Keratinocyte (primary cell): ENCODE measurements at regions not wholly inside any gene's neighbourhood (a gene's known extent, or its start where the extent isn't known, plus 50 kb on each side); places are given as distances from the start of the nearest gene placed in this dataset.

Source experiments
- DNase-seq: peaks from one replicate; pipeline ENCODE4 v3.0.0-alpha.2; 2011; ENCODE audit warnings: low read depth, missing footprints, low spot score
- FAIRE-seq: peaks from 2 replicates; lab custom pipeline; 2011; peaks lifted over from hg19 to GRCh38; lab: Jason Lieb, UNC
- H2AFZ ChIP-seq: 2 replicates; pipeline ENCODE4 v1.6.0; 2012; ENCODE audit warnings: low read length, control low read depth, inconsistent platforms; ENCODE audit not compliant: control insufficient read depth
- H3K27ac ChIP-seq: 2 replicates; pipeline ENCODE4 v1.5.1; 2011; ENCODE audit warnings: low read length; ENCODE audit not compliant: control insufficient read depth, insufficient read depth
- H3K27me3 ChIP-seq: 3 replicates; pipeline ENCODE4 v1.6.0; 2011; ENCODE audit warnings: low read length; ENCODE audit not compliant: control insufficient read depth, insufficient read depth; ENCODE audit errors: extremely low read depth
- H3K36me3 ChIP-seq, 2 experiments: 2 replicates in 1 of 2; 3 replicates in 1 of 2; pipeline ENCODE4 v1.5.1; 2011; ENCODE audit warnings: low read length in 2 of 2, mild to moderate bottlenecking in 1 of 2; ENCODE audit not compliant: control insufficient read depth in 2 of 2, insufficient read depth in 2 of 2; ENCODE audit errors: extremely low read depth in 1 of 2
- H3K4me1 ChIP-seq: 3 replicates; pipeline ENCODE4 v1.5.1; 2011; ENCODE audit warnings: low read length; ENCODE audit not compliant: control insufficient read depth, insufficient read depth; ENCODE audit errors: extremely low read depth
- H3K4me2 ChIP-seq: 3 replicates; pipeline ENCODE4 v1.6.0; 2011; ENCODE audit warnings: low read depth, low read length; ENCODE audit not compliant: control insufficient read depth, insufficient read depth; ENCODE audit errors: extremely low read depth
- H3K4me3 ChIP-seq, 3 experiments: fragments of 200-600 bp in 1 of 3; sonication (generic) in 1 of 3; 2 replicates in 2 of 3; 3 replicates in 1 of 3; pipeline ENCODE4 v1.5.1; 2011 to 2016; ENCODE audit warnings: low read length in 3 of 3, mild to moderate bottlenecking in 3 of 3, control low read depth in 2 of 3, inconsistent platforms in 1 of 3, low read depth in 1 of 3, mixed read lengths in 1 of 3, mixed run types in 1 of 3, moderate library complexity in 1 of 3; ENCODE audit not compliant: control insufficient read depth in 2 of 3, insufficient read depth in 2 of 3; ENCODE audit errors: extremely low read depth in 1 of 3
- H3K79me2 ChIP-seq: 2 replicates; pipeline ENCODE4 v1.6.0; 2012; ENCODE audit warnings: low read length; ENCODE audit not compliant: control insufficient read depth, insufficient read depth
- H3K9ac ChIP-seq: 3 replicates; pipeline ENCODE4 v1.6.0; 2011; ENCODE audit warnings: low read length; ENCODE audit not compliant: control insufficient read depth, insufficient read depth; ENCODE audit errors: extremely low read depth
- H3K9me1 ChIP-seq: 3 replicates; pipeline ENCODE4 v1.6.0; 2011; ENCODE audit warnings: low read length; ENCODE audit not compliant: control insufficient read depth, insufficient read depth; ENCODE audit errors: extremely low read depth
- H3K9me3 ChIP-seq: 2 replicates; pipeline ENCODE4 v1.5.1; 2012; ENCODE audit warnings: low read depth, low read length; ENCODE audit not compliant: control insufficient read depth
- H4K20me1 ChIP-seq: 3 replicates; pipeline ENCODE4 v1.6.0; 2011; ENCODE audit warnings: low read length; ENCODE audit not compliant: control insufficient read depth, insufficient read depth; ENCODE audit errors: extremely low read depth
- EZH2 ChIP-seq: IDR thresholded peaks from one replicate; pipeline ENCODE4 v1.6.1; 2012; ENCODE audit warnings: inconsistent platforms, mild to moderate bottlenecking, low read length, moderate library complexity
- dilution Hi-C: fragments of 300-500 bp; cut with MboI; formaldehyde crosslinking; loops from one replicate; pipeline ENCODE4 v1.7.0; 2020; ENCODE audit warnings: low sequenced_read_pairs; ENCODE audit not compliant: extremely low pct_ligation_motif_present
- TF ChIP-seq, protein P1 (sequence below), 3 experiments: IDR thresholded peaks in 1 of 3; conservative IDR thresholded peaks in 1 of 3; optimal IDR thresholded peaks in 1 of 3; 2 replicates in 2 of 3; 3 replicates in 1 of 3; pipeline versions ENCODE3 to v1.5.1; 2011; ENCODE audit warnings: low read length in 3 of 3, mild to moderate bottlenecking in 3 of 3, moderate library complexity in 2 of 3, control low read depth in 1 of 3, inconsistent platforms in 1 of 3; ENCODE audit not compliant: insufficient read depth in 2 of 3; ENCODE audit errors: extremely low read depth in 1 of 3

DNA sequence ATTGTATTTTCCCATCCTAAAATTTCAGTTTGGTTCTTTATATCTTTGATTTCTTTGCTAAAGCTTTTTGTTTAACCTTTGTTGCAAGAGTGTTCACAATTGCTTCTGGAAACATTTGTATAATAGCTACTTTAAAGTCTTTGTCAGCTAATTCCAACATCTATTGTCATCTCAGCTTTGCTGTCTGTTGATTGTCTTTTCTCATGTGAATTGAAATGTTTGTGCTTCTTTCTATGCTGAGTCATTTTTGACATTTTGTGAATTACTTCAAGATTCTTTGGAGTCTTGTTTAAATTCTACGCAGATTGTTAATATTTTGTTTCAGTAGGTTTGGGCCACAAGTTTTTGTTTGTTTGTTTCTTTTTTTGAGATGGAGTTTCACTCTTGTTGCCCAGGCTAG lies 73.2 kb downstream of the SUCNR1 start:
- Histone ChIP-seq H3K36me3 (no peaks in the 10 kb centered on the region), H2AFZ (no peak overlapping the region), H3K4me2 (no peak overlapping the region), H4K20me1 (no peaks in the 10 kb centered on the region), H3K27me3 (no peaks in the 10 kb centered on the region), H3K4me1 (no peaks in the 10 kb centered on the region), H3K79me2 (no peaks in the 10 kb centered on the region), H3K9me1 (no peaks in the 10 kb centered on the region), H3K27ac (no peak overlapping the region), H3K9me3 (no peaks in the 10 kb centered on the region), H3K9ac (no peak overlapping the region), H3K4me3 (no peak overlapping the region)
- no peak for DNase-seq
- dilution Hi-C loops, result no loop called here
- no peak for FAIRE-seq
- TF ChIP-seq EZH2, result no peak
- TF ChIP-seq, protein P1, sequence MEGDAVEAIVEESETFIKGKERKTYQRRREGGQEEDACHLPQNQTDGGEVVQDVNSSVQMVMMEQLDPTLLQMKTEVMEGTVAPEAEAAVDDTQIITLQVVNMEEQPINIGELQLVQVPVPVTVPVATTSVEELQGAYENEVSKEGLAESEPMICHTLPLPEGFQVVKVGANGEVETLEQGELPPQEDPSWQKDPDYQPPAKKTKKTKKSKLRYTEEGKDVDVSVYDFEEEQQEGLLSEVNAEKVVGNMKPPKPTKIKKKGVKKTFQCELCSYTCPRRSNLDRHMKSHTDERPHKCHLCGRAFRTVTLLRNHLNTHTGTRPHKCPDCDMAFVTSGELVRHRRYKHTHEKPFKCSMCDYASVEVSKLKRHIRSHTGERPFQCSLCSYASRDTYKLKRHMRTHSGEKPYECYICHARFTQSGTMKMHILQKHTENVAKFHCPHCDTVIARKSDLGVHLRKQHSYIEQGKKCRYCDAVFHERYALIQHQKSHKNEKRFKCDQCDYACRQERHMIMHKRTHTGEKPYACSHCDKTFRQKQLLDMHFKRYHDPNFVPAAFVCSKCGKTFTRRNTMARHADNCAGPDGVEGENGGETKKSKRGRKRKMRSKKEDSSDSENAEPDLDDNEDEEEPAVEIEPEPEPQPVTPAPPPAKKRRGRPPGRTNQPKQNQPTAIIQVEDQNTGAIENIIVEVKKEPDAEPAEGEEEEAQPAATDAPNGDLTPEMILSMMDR (optimal IDR thresholded peaks at IDR 0.05 in 1 of 3, IDR thresholded peaks at IDR 0.05 in 1 of 3, conservative IDR thresholded peaks at IDR 0.05 in 1 of 3; ENCODE audit: extremely low read depth in 1 of 3, insufficient read depth in 2 of 3, low read length in 3 of 3), result no peak

DNA sequence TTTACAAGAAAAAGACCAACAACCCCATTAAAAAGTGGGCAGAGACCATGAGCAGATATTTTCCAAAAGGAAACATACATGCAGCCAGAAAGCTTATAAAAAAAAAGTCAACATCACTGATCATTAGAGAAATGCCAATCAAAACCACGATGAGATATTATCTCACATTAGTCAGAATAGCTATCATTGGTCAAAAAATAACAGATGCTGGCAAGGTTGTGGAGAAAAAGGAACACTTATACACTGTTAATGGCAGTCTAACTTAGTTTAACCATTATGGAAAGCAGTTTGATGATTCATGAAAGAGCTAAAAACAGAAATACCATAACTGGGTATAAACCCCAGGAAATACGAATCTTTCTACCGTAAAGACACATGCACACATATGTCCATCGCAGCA lies 76.3 kb downstream of the SUCNR1 start:
- Histone ChIP-seq H3K4me2 (no peak overlapping the region), H3K27ac (no peak overlapping the region), H3K9me1 (no peaks in the 10 kb centered on the region), H3K4me1 (no peaks in the 10 kb centered on the region), H3K79me2 (no peaks in the 10 kb centered on the region), H3K9me3 (no peaks in the 10 kb centered on the region), H2AFZ (no peak overlapping the region), H3K9ac (no peak overlapping the region), H3K36me3 (no peaks in the 10 kb centered on the region), H4K20me1 (no peaks in the 10 kb centered on the region), H3K27me3 (no peaks in the 10 kb centered on the region), H3K4me3 (no peak overlapping the region)
- DNase-seq (no peak), FAIRE-seq (no peak)
- TF ChIP-seq, protein P1 (optimal IDR thresholded peaks at IDR 0.05 in 1 of 3, IDR thresholded peaks at IDR 0.05 in 1 of 3, conservative IDR thresholded peaks at IDR 0.05 in 1 of 3; ENCODE audit: extremely low read depth in 1 of 3, insufficient read depth in 2 of 3, low read length in 3 of 3), result no peak
- no peak for TF ChIP-seq EZH2
- dilution Hi-C loops, result no loop called here
